ENCODE measurements at regions not wholly inside any gene's neighbourhood (a gene's known extent, or its start where the extent isn't known, plus 50 kb on each side); places are given as distances from the start of the nearest gene placed in this dataset.

- DNase-seq (ENCODE audit: low spot score), result no peak
Measured at GRCh38 chr17:70804161-70804560, 634.8 kb downstream of the KCNJ2 start.

- no peak for DNase-seq (ENCODE audit: low spot score)
Measured at GRCh38 chr17:70808596-70808995, 639.3 kb downstream of the KCNJ2 start.

- DNase-seq (ENCODE audit: low spot score), result no peak
Measured at GRCh38 chr17:70810609-70811008, 641.3 kb downstream of the KCNJ2 start.

GRCh38 chr17:70813355-70813930, 644.1 kb downstream of the KCNJ2 start:
- DNase-seq (ENCODE audit: low spot score), result no peak

- no peak for DNase-seq (ENCODE audit: low spot score)
Measured at GRCh38 chr17:70819183-70819582, 649.9 kb downstream of the KCNJ2 start.

- no peak for DNase-seq (ENCODE audit: low spot score)
Measured at GRCh38 chr17:70820276-70820675, 650.9 kb downstream of the KCNJ2 start.

- no peak for DNase-seq (ENCODE audit: low spot score)
Measured at GRCh38 chr17:70825321-70826125, 656.2 kb downstream of the KCNJ2 start.

- no peak for DNase-seq (ENCODE audit: low spot score)
Measured at GRCh38 chr17:70829876-70830275, 660.5 kb downstream of the KCNJ2 start.

GRCh38 chr17:70834039-70834438, 664.7 kb downstream of the KCNJ2 start:
- no peak for DNase-seq (ENCODE audit: low spot score)

- DNase-seq (ENCODE audit: low spot score), result no peak
Measured at GRCh38 chr17:70848785-70849184, 679.5 kb downstream of the KCNJ2 start.

GRCh38 chr17:70855401-70856054, 686.2 kb downstream of the KCNJ2 start:
- no peak for DNase-seq (ENCODE audit: low spot score)

GRCh38 chr17:70857351-70857750, 688.0 kb downstream of the KCNJ2 start:
- DNase-seq (ENCODE audit: low spot score), result no peak

- no peak for DNase-seq (ENCODE audit: low spot score)
Measured at GRCh38 chr17:70859829-70860228, 690.5 kb downstream of the KCNJ2 start.

GRCh38 chr17:70862295-70862694, 693.0 kb downstream of the KCNJ2 start:
- DNase-seq (ENCODE audit: low spot score), result no peak

- no peak for DNase-seq (ENCODE audit: low spot score)
Measured at GRCh38 chr17:70863436-70864248, 694.3 kb downstream of the KCNJ2 start.

GRCh38 chr17:70865993-70866804, 696.9 kb downstream of the KCNJ2 start:
- no peak for DNase-seq (ENCODE audit: low spot score)

GRCh38 chr17:70868149-70868548, 698.8 kb downstream of the KCNJ2 start:
- no peak for DNase-seq (ENCODE audit: low spot score)

- no peak for DNase-seq (ENCODE audit: low spot score)
Measured at GRCh38 chr17:70869402-70870085, 700.2 kb downstream of the KCNJ2 start.

GRCh38 chr17:70871180-70871818, 702.0 kb downstream of the KCNJ2 start:
- no peak for DNase-seq (ENCODE audit: low spot score)

GRCh38 chr17:70872103-70872502, 702.8 kb downstream of the KCNJ2 start:
- no peak for DNase-seq (ENCODE audit: low spot score)
